Putamen (tissue), 1 donor: ENCODE measurements at regions not wholly inside any gene's neighbourhood (a gene's known extent, or its start where the extent isn't known, plus 50 kb on each side); places are given as distances from the start of the nearest gene placed in this dataset.

Experiments
- DNase-seq: peaks from one replicate; pipeline ENCODE4 v3.0.0-alpha.2; 2016; ENCODE audit warnings: low spot score

DNA sequence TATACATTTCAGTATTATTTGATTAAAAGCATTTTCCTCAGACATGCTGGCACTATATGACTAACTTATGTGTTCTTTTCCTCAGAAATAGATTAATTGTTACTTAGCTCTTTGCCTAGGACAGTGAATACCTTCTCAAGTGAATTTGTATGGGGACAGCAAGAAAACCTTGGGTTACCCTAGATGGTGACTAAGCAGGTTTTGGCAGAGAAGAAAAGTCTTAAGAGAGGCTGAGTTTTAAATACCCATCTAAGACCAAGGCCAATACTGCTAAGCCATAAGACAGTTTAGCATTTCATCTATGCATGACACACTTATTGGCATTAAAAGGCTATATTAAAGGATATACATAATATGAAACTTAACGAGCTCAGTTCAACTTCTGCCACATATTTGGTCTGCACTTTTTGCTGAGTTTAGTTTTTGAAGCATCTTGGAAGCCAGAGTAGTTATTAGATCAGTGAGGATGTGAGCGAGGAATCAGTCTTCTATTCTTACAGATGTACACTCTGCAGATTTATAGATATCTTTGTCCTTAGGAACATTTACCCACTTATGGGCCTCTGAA is 54.6 kb upstream of the FAM3C start:
- DNase-seq = no peak

DNA sequence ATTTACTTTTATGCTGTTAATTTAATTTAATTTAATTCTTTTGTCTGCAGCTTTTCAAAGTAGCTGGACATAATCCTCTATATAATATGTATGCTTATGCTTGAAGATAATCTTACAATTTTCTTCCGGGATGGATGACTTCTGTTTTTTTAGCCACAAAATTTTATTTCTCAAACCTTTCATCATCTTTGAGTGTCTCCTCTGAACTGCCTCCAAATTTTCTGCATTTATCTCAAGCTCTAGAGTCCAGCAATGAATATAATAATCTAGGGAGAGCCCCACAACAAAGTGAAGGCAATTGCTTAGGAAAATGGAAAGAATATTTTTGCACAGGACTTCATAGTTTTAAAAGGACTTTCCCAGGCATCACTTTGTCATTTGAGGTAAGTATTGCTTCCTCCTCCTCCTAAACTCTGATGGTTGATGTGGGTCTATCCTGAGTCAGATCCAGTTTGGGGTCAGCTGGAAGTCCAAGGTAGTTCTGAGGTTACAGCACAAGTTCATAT is 53.7 kb upstream of the FAM3C start:
- no peak for DNase-seq

DNA sequence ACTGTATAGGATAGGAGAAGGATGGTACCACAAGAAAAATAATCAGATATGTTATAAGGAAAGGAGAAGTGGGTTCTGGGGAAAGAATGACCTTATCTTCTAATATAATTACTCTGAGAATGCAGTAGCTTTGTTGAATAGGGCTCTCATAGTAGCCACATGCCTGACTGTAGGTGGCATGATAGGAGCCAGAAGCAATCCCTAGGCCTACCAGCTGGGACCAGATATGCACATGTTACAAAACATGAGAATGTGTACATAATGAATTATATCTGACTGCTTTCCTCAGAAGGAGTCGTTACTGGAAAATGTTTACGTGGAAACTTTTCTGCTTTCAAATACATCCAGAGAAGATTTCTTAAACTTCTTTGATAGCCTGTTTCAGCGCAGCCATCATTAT is 53.2 kb upstream of the FAM3C start:
- DNase-seq = no peak

DNA sequence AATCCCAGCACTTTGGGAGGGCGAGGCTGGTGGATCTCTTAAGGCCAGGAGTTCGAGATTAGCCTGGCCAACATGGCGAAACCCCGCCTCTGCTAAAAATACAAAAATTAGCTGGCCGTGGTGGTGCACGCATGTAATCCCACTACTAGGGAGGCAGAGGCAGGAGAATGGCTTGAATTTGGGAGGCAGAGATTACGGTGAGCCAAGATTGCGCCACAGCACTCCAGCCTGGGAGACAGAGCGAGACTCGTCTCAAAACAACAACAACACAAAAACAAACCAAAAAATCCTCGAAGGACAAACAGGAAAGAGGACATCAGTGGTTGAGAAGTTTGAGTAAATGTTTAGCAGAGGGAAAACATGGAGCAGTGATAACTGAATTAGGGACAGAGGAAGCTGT is 52.3 kb upstream of the FAM3C start:
- no peak for DNase-seq

DNA sequence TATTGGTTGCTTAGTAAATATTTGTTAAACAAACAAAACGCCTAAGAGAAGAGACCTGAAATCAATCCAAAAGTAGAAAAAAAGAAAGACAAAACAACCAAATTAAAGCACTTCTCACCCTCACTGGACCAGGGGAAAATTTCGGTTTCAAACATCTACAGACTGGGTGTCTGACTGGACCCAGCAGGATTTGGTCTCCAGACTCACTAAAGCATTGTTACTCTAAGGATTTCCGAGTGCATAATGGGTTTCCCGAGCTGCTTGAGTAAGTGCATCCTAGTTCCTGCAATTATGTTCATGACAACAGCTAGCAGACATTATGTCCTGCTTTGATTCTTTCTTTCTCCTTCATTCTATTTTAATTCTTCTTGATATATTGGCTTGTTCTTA is 51.8 kb upstream of the FAM3C start:
- DNase-seq = no peak

DNA sequence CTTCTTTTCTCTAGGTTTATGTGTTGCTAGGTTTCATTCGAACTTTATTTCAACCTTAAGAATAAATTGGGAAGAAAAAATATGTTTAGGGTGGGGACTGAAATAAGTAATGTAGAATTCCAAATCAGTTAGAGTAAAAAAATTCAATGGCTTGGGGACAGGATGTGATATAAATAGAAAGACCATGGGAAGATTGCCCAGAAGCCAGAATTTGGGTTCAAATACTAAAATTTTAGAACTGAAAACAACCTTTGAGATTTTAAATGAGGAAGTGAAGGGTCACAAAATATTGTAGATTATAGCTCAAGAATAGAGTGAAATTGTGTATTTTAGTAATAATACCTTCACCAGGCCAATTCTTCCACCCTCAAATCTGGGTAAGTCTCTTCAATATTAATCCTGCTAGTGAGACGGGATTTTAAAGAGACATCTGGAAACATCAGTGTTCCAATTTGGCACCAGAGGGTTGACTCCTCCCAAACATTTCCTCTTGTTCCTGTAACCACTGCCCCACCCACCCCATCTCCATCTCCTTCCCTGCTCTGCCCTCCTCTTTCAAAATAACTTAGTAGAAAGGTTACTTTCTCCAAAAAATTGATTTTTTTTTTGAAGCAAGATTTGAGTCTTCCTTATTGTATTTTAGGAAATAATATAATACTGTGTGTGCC is 51.3 kb upstream of the FAM3C start:
- DNase-seq = no peak

DNA sequence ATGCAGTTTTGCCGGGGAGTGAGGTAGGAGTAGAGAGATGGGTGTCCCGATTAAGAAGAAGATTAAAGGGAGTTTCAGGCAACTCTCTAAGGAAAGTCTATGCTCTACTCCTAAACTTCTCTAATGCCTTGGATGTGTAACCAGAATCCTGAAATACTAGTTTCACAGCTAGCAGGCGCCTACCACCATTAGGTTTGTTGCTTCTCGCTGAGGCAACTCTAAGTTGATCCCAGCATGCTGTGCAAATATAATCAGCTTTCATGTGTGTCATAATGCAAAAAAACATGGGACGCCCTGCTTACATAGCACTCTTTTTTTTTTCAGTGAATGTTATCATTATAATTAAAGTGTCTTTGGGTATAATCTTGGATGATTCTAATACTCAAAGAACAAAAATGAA is 50.4 kb upstream of the FAM3C start:
- no peak for DNase-seq
